GM13977 (cell line): ENCODE measurements at regions not wholly inside any gene's neighbourhood (a gene's known extent, or its start where the extent isn't known, plus 50 kb on each side); places are given as distances from the start of the nearest gene placed in this dataset.

Source experiments
- DNase-seq: peaks from one replicate; pipeline ENCODE4 v3.0.0; 2012; ENCODE audit warnings: low spot score
- CTCF ChIP-seq: IDR thresholded peaks from 2 replicates; pipeline ENCODE4 v1.5.1; 2012; ENCODE audit warnings: mild to moderate bottlenecking, control low read depth; ENCODE audit not compliant: insufficient read depth; ENCODE audit errors: extremely low read depth, missing control alignments
- in situ Hi-C: fragments of 300-500 bp; cut with MboI; formaldehyde crosslinking; loops from one replicate; pipeline ENCODE4 v1.12.0; 2022; ENCODE audit warnings: low sequenced_read_pairs, low pct_unique_long_range_greater_than_20kb, mixed read lengths, inconsistent platforms; ENCODE audit not compliant: unreplicated experiment

GRCh38 chr13:55777612-55778011, 1363.1 kb upstream of the PRR20A start:
- no peak for DNase-seq
- in situ Hi-C loops: no loop called here
- no peak for TF ChIP-seq CTCF

GRCh38 chr13:55783841-55784240, 1356.9 kb upstream of the PRR20A start:
- no peak for DNase-seq
- TF ChIP-seq CTCF: no peak
- in situ Hi-C loops: no loop called here

GRCh38 chr13:55788548-55788947, 1352.2 kb upstream of the PRR20A start:
- in situ Hi-C loops: no loop called here
- TF ChIP-seq CTCF: no peak
- no peak for DNase-seq

GRCh38 chr13:55792544-55793193, 1348.0 kb upstream of the PRR20A start:
- TF ChIP-seq CTCF: no peak
- in situ Hi-C loops: no loop called here
- DNase-seq: no peak

- DNase-seq: no peak
- in situ Hi-C loops: no loop called here
- no peak for TF ChIP-seq CTCF
Measured at GRCh38 chr13:55815458-55816033, 1325.2 kb upstream of the PRR20A start.

- no peak for TF ChIP-seq CTCF
- DNase-seq: no peak
- in situ Hi-C loops: no loop called here
Measured at GRCh38 chr13:55816976-55817601, 1323.6 kb upstream of the PRR20A start.
